GM19238 (cell line): ENCODE measurements at regions not wholly inside any gene's neighbourhood (a gene's known extent, or its start where the extent isn't known, plus 50 kb on each side); places are given as distances from the start of the nearest gene placed in this dataset.

Source experiments
- DNase-seq: peaks from one replicate; pipeline ENCODE4 v3.0.0; 2011; ENCODE audit warnings: low spot score; ENCODE audit not compliant: insufficient read length

GRCh38 chr12:113524495-113524894, 52.8 kb upstream of the LHX5 start:
- DNase-seq: no peak

- DNase-seq: no peak
These were observed 50.0 kb upstream of the LHX5 start for GRCh38 chr12:113521708-113522107.
